ENCODE measurements at regions not wholly inside any gene's neighbourhood (a gene's known extent, or its start where the extent isn't known, plus 50 kb on each side); places are given as distances from the start of the nearest gene placed in this dataset.

DNA sequence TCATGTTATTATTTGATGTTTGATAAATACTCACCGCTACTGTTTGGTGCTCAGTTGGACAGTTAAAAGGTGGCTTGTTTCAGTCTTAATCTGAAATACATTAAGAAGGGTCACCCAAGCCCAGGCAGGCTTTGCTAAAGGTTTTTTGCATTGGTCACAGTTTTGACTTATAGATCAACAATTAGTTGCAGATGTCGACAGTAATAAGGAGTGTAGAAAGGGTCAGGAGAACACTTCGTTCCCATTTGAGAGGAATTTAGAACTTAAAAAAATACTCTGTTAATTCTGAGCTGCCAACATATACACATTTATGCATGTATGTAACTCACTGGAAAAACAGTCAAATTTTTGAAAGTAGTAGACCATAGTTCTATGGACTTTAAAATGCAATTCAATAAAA is 130.3 kb downstream of the TMEM30B start:
- no peak for TF ChIP-seq POLR2A (IDR thresholded peaks at IDR 0.05)
- TF ChIP-seq, protein P1, sequence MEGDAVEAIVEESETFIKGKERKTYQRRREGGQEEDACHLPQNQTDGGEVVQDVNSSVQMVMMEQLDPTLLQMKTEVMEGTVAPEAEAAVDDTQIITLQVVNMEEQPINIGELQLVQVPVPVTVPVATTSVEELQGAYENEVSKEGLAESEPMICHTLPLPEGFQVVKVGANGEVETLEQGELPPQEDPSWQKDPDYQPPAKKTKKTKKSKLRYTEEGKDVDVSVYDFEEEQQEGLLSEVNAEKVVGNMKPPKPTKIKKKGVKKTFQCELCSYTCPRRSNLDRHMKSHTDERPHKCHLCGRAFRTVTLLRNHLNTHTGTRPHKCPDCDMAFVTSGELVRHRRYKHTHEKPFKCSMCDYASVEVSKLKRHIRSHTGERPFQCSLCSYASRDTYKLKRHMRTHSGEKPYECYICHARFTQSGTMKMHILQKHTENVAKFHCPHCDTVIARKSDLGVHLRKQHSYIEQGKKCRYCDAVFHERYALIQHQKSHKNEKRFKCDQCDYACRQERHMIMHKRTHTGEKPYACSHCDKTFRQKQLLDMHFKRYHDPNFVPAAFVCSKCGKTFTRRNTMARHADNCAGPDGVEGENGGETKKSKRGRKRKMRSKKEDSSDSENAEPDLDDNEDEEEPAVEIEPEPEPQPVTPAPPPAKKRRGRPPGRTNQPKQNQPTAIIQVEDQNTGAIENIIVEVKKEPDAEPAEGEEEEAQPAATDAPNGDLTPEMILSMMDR (IDR thresholded peaks at IDR 0.05), result no peak
- no peak for TF ChIP-seq POLR2AphosphoS5 (IDR thresholded peaks at IDR 0.05; ENCODE audit: insufficient read depth in 1 of 2, low read depth in 1 of 2)

Measured in vagina (tissue), 2 donors.